ENCODE measurements at regions not wholly inside any gene's neighbourhood (a gene's known extent, or its start where the extent isn't known, plus 50 kb on each side); places are given as distances from the start of the nearest gene placed in this dataset.

DNA sequence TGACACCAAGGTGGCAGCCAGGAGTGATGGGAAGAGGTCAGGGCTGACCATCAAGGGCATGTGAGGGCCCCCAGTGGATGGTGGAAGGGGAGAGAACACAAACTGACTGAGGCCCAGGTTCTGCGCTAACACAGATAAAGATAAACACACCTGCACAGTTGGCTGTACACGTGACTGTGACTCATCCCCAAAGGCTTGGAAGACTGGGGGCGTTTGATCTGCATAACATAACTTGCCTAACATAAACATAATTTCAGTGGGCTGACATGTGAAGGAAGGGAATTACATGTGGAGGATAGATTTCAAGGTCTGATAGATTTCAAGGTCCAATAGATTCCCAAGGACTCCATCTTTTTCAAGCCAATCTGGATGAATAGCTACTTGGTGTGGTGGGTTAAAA is 100.9 kb upstream of the TNRC6C start:
- POLR2A ChIA-PET (ENCODE audit: partially characterized antibody) = interaction anchor here (0.5 kb wide), 1 partner anchor 69 kb away, joined by 3 read pairs; no protein-coding TSS in a partner anchor
- no peak overlapping the region for H4K91ac ChIP-seq (replicated peaks; ENCODE audit: insufficient read length, low read length)
- CTCF ChIA-PET (ENCODE audit: partially characterized antibody) = no interaction called here
- TF ChIP-seq RAD21 (IDR thresholded peaks at IDR 0.05 in 1 of 2, conservative IDR thresholded peaks at IDR 0.05 in 1 of 2; ENCODE audit: low read depth in 2 of 2, low read length in 2 of 2) (no peak), SIN3A (conservative IDR thresholded peaks at IDR 0.05 in 1 of 2, IDR thresholded peaks at IDR 0.05 in 1 of 2; ENCODE audit: low read depth in 1 of 2, low read length in 2 of 2) (no peak), BCL11A (IDR thresholded peaks at IDR 0.05; ENCODE audit: low read depth in 2 of 2, low read length in 2 of 2) (no peak), POU5F1 (IDR thresholded peaks at IDR 0.05; ENCODE audit: low read depth, low read length) (no peak), ZNF274 (IDR thresholded peaks at IDR 0.05; ENCODE audit: borderline replicate concordance, extremely low read depth, low read length) (no peak), KDM5A (IDR thresholded peaks at IDR 0.05; ENCODE audit: low read length) (no peak), RNF2 (IDR thresholded peaks at IDR 0.05; ENCODE audit: borderline replicate concordance, low read depth, low read length, missing control alignments, poor library complexity, severe bottlenecking) (no peak), SP1 (IDR thresholded peaks at IDR 0.05; ENCODE audit: low read depth, low read length) (no peak), CHD1 (IDR thresholded peaks at IDR 0.05; ENCODE audit: low read depth, low read length) (no peak), YY1 (IDR thresholded peaks at IDR 0.05; ENCODE audit: low read depth, low read length) (no peak), CHD2 (IDR thresholded peaks at IDR 0.05; ENCODE audit: low read length) (no peak), CEBPB (IDR thresholded peaks at IDR 0.05; ENCODE audit: low read depth, low read length) (no peak), CREB1 (IDR thresholded peaks at IDR 0.05) (no peak)
- TF ChIP-seq, protein P1, sequence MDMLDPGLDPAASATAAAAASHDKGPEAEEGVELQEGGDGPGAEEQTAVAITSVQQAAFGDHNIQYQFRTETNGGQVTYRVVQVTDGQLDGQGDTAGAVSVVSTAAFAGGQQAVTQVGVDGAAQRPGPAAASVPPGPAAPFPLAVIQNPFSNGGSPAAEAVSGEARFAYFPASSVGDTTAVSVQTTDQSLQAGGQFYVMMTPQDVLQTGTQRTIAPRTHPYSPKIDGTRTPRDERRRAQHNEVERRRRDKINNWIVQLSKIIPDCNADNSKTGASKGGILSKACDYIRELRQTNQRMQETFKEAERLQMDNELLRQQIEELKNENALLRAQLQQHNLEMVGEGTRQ (IDR thresholded peaks at IDR 0.05; ENCODE audit: low read length) = no peak

More for the DNA sequence above, 100.9 kb upstream of the TNRC6C start:
- H3K79me2 ChIP-seq (ENCODE audit: control insufficient read depth in 1 of 2, insufficient read depth in 2 of 2, low read length in 2 of 2) = no peaks in the 10 kb centered on the region
- H2BK120ac ChIP-seq (replicated peaks; ENCODE audit: low read depth, low read length) = no peak overlapping the region
- H3K18ac ChIP-seq (ENCODE audit: extremely low read depth, low read length) = no peak overlapping the region
- no peak overlapping the region for H3K9ac ChIP-seq (replicated peaks in 1 of 4; ENCODE audit: extremely low read depth in 1 of 4, low read depth in 3 of 4, low read length in 3 of 4)
- no peaks in the 10 kb centered on the region for H3K27me3 ChIP-seq (replicated peaks in 1 of 4; ENCODE audit: control insufficient read depth in 3 of 4, extremely low read depth in 1 of 4, insufficient read depth in 3 of 4, low read length in 3 of 4)
- no peak overlapping the region for H3K27ac ChIP-seq (ENCODE audit: low read depth, low read length)
- DNase-seq (ENCODE audit: low read depth in 1 of 2, low spot score in 2 of 2) (no peak), FAIRE-seq (no peak)
- H2AK5ac ChIP-seq (ENCODE audit: low read depth, low read length) = no peak overlapping the region
- H2BK15ac ChIP-seq (ENCODE audit: low read length) = no peak overlapping the region
- no peaks in the 10 kb centered on the region for H3K9me3 ChIP-seq (ENCODE audit: insufficient read depth in 2 of 2, low read depth in 1 of 2, low read length in 1 of 2)
- peaks cover 13% of the 10 kb centered on the region; the same call in 1 of the 2 replicates for H3K23me2 ChIP-seq (ENCODE audit: low read depth, low read length)
- H4K5ac ChIP-seq (ENCODE audit: insufficient read length, low read depth, low read length) = no peak overlapping the region
- H3K4ac ChIP-seq (replicated peaks; ENCODE audit: insufficient read length, low read depth, low read length) = no peak overlapping the region
- no peaks in the 10 kb centered on the region for H3K36me3 ChIP-seq (ENCODE audit: control insufficient read depth in 2 of 4, insufficient read depth in 4 of 4, low read length in 3 of 4)
- H4K20me1 ChIP-seq (replicated peaks in 1 of 2; ENCODE audit: control insufficient read depth in 1 of 2, insufficient read depth in 2 of 2, low read length in 2 of 2) = no peaks in the 10 kb centered on the region
- 84% methylated on average over 3 of the region's 3 CpGs; no CpG with 5 or more reads in 1 of the 2 experiments for WGBS, 2 experiments (ENCODE audit: extremely low coverage in 1 of 2, insufficient coverage in 1 of 2, insufficient read length in 1 of 2, insufficient replicate concordance in 2 of 2, low coverage in 1 of 2, low lambda C conversion rate in 2 of 2, missing lambda C conversion rate in 1 of 2)
- H2AFZ ChIP-seq (ENCODE audit: low read length) = no peak overlapping the region
- no peak overlapping the region for H3K14ac ChIP-seq (ENCODE audit: insufficient read length)
- H2BK12ac ChIP-seq (ENCODE audit: low read depth, low read length) = no peak overlapping the region
- H3K23ac ChIP-seq (ENCODE audit: insufficient read length) = no peak overlapping the region
- no peak overlapping the region for H4K8ac ChIP-seq (ENCODE audit: extremely low read depth, insufficient read depth, low read length)
- no peak overlapping the region for H3K4me2 ChIP-seq (ENCODE audit: insufficient read depth in 1 of 2, low read depth in 2 of 2, low read length in 2 of 2)
- H2BK20ac ChIP-seq (ENCODE audit: low read length) = no peak overlapping the region; the same call in 1 of the 2 replicates
- H3K79me1 ChIP-seq (ENCODE audit: low read depth, low read length) = no peaks in the 10 kb centered on the region
- no peak overlapping the region for H2BK5ac ChIP-seq (ENCODE audit: low read depth, low read length)
- no peak overlapping the region for H3K56ac ChIP-seq (replicated peaks; ENCODE audit: insufficient read length, low read depth, low read length)
- no peak overlapping the region for H3K4me3 ChIP-seq (ENCODE audit: extremely low read depth in 1 of 4, insufficient read depth in 2 of 4, low read depth in 3 of 4, low read length in 4 of 4)
- peaks cover 0 to 3% (median 0%) of the 10 kb centered on the region in 4 experiments; a peak in 1 of 7 replicates for H3K4me1 ChIP-seq (replicated peaks in 1 of 4; ENCODE audit: control insufficient read depth in 3 of 4, insufficient read depth in 4 of 4, low read length in 3 of 4)
